HG02678 (cell line): ENCODE measurements at regions not wholly inside any gene's neighbourhood (a gene's known extent, or its start where the extent isn't known, plus 50 kb on each side); places are given as distances from the start of the nearest gene placed in this dataset.
"Not testable (repeated sequence)": the region's sequence is repeated elsewhere in the genome, so short reads cannot be mapped to it uniquely, and the experiment has no call there.

Source experiments
- ATAC-seq: cut with Tn5 transposase; IDR thresholded peaks from one replicate; pipeline ENCODE4 v1.9.1; 2021; ENCODE audit warnings: mild to moderate bottlenecking, moderate library complexity; ENCODE audit not compliant: unreplicated experiment

DNA sequence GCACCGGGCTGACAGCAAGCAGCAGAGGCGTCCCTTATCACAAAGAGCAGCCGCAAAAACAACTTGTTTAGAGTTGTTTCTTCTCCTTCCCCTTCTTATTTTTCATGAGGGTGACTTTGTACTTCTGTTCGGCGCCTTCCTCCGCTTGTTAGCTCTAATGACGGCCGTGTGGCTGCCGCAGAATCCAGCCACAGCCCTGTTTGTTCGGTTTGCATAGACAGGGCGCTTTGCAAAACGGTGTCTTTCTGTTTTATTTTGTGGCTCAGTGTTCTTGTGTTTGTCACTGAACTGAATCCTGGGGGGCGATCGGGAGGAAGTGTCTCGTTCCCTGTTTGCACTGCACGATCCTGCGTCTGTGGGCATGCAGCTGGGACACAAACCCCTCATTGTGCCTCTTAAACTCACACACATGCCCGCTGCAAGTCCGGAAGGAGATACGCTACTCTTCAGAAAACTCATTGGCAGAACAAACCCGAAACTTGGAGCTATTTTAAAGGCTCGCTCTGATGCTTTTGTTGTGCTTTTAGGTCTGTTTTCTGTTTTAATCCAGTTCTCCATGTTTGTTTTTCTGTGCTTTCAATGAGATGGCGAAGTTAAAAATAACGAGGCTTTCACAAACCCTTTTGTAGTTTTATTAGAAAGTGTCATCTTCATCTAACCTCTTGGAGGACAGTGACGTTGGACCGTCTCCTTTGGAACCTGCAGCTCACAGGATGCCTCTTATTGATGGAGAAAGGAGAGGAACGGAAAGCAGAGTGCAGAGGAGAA lies 213.9 kb downstream of the IRX2 start:
- no peak for ATAC-seq

DNA sequence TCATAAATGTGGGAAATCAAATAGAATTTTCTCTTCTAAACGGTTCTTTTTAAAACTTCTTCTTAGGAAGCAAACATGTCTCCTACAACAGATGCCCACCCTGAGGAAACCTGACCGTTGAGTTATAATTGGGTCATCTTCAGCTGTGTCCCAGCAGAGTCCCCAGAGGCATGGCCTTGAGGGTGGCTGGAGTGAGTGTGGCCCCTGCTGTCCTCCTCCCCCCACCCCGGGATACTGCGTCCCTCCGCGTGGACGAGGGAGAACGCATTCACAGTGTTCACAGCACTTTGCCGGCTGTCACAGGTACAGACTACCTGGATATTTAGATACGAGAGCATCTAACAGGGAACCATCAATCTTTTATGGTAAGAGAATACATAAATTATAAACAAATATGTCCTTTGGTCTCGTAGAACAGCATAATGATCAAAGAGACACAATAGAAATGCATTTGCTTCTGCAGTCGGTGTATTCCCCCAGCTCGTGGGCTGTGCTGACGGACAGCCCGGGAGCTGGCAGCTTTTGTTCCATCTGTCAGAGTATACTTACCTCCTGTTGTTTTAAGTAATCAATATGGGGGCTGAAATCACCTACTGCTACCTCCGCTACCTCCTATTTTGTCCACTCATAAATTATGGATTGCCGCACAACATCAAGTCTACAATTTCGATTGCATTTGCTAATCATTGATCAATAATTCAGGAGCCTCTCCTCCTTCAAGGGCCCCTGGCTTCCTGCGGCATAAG lies 214.7 kb downstream of the IRX2 start:
- no peak for ATAC-seq

DNA sequence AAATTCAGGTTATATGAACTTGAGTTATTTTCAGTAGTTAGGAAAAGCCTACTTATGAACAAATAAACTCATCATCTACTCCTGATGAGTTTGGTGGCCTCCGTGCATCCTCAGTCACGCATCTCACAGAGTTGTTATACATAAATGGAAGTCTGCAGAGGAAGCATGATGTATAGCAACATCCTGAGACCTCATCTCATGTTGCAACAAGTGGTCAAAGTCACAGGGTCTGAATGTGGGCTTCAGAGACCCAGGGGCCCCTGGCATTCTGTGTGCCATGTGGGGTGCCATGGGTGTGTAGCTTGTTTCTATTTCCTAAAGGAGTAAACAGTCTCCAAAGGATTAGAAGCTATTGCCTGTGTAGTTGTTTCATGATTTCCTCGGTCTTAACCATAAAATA lies 216.5 kb downstream of the IRX2 start:
- no peak for ATAC-seq

DNA sequence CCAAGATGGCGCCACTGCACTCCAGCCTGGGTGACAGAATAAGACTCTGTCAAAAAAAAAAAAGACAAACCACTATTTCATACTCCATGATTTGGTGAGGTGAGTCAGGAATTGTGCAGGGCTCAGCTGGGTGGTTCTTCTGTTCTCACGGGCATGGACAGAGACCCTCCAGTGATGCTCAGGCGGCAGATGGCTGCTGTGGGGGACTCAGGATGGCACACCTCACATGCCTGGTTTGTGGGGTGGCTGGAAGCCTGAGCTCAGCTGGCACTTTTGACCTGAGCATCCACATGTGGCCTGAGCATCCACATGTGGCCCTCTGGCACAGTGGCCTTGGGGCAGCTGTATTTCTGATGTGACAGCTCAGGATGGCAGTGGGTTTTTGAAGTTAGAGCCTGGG lies 217.2 kb downstream of the IRX2 start:
- ATAC-seq, result no peak

DNA sequence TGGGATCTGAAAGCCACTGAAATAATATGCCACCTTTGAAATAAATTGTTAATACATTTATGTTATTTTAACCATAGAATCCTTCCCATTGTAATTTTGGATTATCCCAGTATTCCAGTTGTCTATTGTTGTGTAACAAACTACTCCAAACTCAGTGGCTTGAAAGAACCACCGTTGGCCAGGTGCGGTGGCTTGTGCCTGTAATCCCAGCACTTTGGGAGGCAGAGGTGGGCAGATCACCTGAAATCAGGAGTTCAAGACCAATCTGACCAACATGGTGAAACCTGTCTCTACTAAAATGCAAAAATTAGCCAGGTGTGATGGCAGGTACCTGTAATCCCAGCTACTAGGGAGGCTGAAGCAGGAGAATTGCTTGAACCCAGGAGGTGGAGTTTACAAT lies 217.6 kb downstream of the IRX2 start:
- ATAC-seq, result not testable (repeated sequence)

DNA sequence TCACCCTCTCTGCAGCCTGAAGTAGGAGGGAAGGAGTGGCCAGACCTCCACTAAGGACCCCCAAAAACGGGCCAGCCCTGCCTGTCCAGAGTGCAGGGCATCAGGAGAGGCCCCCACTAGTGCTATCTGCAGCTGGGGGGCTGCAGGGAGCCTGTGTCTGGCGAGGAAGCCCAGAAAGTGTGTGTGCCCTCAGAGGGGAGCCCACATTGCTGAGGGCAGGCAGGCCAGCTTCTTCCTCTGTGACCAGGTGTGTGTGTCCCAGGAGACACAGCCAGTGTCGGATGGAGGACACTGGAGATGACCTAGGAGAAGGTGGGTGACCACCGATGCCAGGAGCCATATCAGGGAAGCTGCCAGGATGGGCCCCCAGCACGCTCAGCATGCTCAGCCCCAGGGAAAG lies 218.7 kb downstream of the IRX2 start:
- ATAC-seq, result no peak

DNA sequence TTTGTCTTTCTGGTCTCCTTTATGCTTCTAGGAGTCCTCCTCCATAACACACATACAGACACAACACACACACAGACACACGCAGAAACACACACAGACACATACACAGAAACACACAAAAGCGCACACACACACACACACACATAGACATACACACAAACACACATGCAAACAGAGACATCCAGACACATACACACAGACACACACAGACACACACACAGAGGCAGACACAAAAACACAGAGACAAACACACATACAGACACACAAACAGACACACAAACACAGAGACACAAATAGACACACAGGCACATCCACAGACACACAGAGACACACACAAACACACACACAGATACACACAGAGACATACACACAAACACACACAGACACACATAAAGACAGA lies 220.2 kb downstream of the IRX2 start:
- no peak for ATAC-seq

DNA sequence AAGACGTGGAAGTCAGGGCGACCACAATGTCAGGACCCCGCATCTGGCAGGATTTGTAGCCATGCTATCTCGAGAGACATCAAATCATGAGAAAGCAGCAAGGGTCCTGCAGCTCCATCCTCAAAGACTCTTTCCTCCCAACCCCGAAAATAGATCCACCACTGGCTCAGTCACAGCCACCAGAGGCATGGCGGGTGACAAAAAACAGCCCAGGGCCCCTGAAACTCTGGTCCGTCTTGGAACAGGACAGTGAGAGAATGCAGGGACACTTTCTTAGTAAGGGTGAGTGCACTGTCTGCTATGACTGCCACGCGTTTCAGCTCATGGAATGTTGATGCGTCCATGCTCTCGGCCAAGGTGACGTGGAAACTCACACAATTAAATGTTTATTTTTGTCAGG lies 220.9 kb downstream of the IRX2 start:
- no peak for ATAC-seq

DNA sequence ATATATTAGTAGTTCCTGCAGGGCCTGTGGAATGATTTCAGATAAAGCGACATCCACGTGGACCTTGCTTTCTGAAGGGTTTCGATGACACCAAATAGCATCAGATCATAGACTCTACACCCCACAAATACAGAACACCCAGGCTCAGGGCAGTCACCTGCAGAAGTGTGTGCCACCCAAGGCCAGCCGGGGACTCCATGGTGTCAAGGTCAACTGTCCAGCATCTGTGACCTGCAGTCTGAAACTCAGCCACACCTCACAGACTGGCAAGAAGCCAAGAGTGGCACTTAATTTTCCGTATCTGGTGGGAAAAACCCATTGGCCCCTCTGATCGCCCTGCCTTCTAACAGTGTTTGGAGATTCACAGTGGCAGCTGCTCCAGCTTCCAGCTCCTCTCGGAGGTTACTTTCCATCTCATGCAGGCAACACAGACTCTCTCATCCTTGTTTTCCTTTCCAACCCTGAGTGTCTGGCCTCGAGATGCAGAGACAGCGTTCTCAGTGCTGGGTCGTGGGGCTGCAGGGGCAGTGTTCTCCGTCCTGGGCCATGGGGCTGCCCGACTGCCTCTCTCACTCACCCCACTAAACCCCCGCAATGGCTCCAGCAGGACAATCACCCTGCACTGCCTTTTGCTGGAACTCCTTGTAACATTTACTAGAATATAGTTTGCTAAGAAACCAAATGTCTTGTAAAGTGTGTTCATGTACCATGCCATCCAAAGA lies 221.9 kb downstream of the IRX2 start:
- no peak for ATAC-seq

DNA sequence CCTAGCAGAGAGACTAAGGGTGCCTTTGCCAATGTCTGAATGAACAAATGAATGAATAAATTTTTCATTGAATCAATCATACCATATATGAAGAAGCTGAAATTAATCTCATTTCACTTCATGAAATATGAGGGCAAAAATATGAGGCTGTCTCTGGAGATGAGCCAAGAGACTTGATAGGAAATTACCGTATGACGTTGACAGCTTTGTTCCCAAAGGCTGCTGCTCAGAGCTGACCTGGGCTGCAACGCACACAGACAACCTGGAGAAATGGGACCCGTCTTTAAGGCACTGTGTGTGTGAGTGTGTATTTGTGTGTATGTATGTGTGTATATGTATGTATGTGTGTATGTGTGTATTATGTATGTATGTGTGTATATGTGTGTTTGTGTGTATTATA lies 226.1 kb downstream of the IRX2 start:
- ATAC-seq, result no peak

DNA sequence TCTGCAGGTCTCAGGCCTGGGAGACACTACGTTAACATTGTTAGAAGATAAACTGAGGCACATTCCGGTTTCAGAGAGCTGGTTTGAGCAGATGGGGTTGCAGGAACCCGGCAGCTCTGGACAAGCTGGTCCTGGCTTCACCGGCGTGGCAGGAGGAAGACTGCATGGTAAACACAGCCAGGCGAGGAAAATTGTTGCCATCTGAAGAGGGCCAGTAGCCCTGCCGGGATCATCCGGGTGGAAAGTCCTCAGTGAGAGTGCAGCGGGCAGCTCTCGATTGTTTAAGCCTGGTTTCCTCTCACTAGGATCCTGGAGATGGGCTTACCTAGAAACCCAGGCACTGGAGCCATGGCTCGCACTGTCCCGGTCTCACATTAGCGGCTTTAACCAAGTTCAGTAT lies 226.9 kb downstream of the IRX2 start:
- ATAC-seq, result no peak

DNA sequence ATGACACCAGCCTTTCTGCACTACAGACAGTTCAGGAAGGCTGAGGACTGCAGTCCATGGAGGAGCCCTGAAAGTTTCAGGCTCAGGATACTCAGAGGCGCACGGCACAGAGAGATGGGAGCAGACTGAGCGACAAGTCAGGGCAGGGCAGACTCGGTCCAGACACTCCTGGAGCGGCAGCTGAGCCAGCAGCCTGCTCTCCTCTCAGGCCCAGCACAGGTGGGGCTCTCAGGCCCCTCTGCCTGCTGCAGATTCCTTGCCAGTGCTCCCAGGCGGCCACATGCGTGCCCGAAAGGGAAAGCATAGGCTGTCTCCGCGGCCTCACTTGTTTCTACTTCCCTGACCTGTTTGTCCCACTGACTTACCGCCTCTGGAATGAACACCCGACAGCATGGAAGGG lies 228.3 kb downstream of the IRX2 start:
- ATAC-seq, result no peak

DNA sequence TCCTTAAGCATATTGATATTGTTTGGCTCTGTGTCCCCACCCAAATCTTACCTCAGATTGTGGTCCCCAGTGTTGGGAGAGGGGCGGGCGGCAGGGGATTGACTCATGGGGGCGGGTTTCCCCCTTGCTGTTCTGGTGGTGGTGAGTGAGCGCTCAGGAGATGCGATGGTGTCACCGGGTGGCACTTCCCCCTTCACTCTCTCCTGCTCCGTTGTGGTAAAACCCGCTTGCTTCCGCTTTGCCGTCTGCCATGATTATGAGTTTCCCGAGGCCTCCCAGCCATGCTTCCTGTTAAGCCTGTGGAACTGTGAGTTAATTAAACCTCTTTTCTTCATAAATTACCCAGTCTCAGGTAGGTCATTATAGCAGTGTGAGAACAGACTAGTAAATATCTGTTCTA lies 229.1 kb downstream of the IRX2 start:
- ATAC-seq, result no peak

DNA sequence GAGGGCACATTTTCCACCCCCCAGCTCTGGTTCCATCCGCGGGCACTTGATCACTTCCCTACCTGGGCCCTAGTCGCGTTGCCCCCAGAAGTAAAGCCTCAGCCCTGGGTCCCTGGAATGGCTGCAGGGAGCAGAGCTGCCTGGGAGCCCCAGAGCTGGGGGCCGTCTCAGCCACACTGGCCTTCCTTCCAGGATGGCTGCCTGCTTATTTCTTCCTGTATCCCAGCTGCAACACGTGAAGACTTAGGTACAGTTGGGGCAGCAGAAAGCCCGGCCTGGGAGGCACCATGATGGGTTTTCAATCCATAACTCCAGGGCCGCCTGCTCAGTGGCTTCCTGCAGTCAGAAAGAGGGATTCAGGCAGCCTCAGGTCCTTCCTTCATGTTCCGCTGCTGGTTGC lies 232.3 kb downstream of the IRX2 start:
- ATAC-seq, result no peak

DNA sequence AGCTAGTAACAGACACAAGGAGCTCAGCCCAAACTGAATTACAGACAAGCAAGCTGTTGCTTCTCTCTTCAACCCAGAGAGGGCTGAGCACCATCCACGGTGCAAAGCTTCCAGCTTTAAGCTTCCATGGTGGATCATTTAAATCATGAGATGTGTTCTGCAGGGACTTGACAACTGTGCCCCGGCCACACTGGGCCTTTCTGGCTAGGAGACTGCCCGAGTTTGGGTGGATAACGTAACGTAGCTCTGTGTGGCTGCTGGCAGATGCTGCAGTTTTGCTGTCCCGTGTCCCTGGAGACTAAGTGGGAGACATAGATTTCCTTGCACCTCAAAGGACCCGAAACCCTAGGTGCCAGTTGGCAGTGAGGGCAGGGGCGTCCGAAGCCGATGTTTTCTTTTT lies 234.0 kb downstream of the IRX2 start:
- no peak for ATAC-seq

DNA sequence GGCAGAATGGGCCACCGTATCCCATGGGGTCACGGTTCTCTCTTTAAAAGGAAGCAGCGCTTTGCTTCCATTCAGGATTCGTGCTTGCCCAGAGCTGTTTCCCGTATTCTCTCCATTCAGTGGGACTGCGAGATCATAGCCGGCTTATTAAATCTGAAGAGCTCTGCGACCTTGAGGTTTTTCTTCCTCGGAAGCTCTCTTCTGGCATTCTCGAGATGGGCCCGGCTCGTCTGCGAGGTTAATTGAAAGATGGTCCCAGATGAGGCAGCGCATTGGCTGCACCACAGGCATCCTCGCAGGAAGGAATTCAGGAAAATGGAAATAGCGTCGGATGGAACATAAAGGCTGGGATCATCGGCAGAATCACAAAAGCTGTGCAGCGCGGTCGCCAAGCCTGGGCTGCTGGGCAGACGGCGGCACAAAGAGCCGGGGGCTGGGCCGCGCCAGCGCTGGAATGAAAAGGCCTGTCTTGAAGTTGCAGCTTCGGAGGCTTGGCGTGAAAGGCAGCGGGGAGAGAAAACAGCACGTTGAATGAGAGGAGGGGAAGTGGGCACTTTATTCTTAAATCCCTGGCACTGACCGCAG lies 236.2 kb downstream of the IRX2 start:
- no peak for ATAC-seq

DNA sequence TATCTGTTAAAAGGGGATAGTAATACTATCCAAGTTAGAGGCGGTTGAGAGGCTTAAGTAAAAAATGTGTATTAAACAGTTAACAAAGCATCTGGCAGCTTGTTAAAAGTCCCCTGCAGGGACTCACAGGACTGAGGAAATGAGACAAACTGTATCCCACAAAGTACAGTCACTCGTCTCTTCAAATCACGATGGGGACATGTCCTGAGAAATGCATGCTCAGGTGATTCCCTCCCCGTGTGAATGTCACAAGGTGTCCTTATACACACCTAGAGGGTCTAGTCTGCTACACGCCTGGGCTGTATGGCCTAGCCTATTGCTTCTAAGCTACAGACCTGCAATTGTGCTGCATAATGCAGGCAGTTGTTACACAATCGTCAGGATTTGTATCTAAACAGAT lies 237.0 kb downstream of the IRX2 start:
- no peak for ATAC-seq

DNA sequence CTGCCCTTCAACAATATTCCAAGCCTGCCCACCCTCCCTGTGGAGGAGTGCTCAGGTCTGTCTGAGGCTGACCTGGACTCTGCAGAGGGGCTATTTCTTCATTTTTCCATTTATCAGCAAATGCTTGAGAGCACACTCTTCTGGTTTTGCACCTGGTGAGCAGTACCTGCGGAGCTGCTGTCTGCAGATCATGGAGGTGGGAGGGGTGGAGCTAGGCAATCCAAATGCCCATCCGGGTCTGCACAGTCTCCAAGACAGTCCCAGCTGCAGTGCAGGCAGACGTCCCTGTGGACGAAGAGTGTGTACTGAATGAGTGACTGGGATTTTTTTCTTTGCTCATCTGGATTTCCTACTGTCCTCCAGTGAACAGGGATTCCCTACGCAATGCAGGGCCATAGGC lies 239.8 kb downstream of the IRX2 start:
- ATAC-seq, result no peak

DNA sequence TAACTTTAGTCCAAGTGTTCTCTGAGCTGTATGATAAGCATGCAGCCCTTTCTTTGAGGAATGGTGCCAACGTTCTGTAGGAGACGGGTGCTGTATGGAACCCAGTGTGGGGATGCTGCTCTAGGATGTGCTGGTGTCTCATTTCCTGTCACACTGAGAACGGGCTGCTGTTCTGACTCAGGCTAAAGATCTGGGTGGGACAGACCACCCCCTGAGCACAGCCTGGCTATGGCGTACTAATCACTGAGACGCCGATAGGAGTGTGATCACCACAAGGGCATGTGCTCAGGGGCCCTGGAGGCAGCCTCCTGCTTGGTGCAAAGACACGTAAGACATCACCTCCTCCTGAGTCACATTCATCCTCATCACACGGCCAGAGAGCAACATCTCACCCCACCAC lies 240.4 kb downstream of the IRX2 start:
- ATAC-seq, result no peak

DNA sequence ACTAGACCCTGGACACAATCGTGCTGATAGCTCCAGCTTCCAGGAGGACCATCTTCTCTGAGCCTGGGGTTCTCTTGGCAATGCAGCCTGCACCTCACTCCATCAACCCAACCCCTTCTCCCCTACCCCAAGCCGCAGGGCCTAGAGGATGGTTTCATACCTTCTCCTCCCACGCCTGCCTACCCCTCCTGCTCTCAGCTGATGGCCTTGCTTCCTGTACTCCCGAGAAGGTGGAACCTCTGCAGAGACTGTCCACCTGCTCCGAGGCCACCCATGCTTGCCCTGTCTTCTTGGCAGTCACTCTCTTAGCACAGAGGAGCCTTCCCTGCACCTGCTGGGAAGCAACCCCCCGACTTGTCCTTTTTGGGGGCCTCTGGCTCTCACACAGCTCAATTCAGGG lies 241.9 kb downstream of the IRX2 start:
- ATAC-seq, result no peak

DNA sequence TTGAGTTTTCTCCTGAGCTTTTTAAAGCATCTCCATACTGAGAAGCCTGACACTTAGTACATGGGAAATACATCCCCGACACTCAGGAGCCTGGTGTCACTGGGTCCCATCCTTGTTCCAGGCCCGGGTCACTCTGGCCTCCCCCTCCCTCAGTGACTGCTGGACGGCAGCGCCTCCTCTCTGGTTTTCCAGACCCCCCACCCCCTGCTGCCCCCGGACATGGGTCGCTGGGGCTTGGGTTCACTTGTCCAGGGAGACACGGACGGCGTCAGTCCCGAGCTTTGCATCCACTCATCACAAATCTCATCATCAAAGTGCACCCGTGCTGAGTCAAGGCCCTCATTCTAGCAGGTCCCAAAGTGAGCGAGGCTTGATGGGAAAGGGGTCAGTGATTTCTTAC lies 243.0 kb downstream of the IRX2 start:
- ATAC-seq, result no peak

DNA sequence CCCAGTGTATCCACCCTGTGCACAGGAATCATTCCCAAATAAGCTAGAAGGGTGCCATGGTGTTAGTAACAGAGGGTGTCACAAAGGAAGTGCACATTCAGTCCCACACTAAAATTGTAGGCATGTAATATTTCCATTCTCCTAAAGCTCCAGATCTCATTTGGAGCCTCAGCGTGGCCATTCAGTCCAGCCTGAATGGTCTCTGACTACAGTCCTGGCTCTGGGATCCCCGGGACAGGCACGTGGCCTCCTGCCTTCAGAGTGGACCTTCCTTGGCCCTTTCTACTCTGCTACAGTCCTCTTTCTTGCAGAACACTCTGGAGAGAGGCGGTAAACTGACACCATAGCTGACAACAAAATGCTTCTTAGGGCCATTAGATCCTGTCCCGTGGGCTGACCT lies 243.9 kb downstream of the IRX2 start:
- ATAC-seq, result no peak
